ENCODE measurements at regions not wholly inside any gene's neighbourhood (a gene's known extent, or its start where the extent isn't known, plus 50 kb on each side); places are given as distances from the start of the nearest gene placed in this dataset.

DNA sequence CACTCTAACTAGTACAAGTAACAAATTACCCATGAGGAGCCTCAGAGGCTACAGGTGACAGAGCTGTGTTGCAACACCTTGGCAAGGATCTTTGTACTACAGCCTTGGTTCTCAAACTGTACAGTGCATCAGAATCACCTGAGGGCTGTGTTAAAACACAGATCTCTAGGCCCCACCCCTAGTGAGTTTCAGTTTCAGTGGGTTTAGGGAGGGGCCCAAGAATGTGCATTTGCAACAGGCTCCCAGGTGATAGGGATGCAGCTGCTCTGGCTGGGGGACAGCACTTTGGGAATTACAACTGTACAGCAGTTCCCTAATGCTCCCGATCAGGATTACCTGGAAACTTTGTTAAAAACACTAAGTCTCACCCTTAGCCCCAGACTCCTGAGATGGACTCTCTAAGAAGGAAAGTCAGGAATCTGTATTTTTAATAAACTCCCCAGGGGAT is 66.1 kb upstream of the NR2F2 start:
- peak overlapping the region in 2 of 3 experiments; percentile 28 to 61; a peak in 4 of 6 replicates for H3K4me3 ChIP-seq (replicated peaks in 1 of 3; ENCODE audit: insufficient read depth in 1 of 3, low read depth in 2 of 3, low read length in 3 of 3)
- ChIA-PET POLR2A (interaction anchor here (1.0 to 2.2 kb wide), 5 partner anchors 63 to 81 kb away, joined by 4 to 13 read pairs (median 5); partner anchors contain the start of gene NR2F2), CTCF (ENCODE audit: low intra/inter-chr PET ratio, low total read pairs) (no interaction called here)
- H3K27ac ChIP-seq (ENCODE audit: extremely low read length, insufficient read depth, low read length): peak overlapping the region; percentile 87
- intact Hi-C loops (cut with micrococcal nuclease; ENCODE audit: unreplicated experiment) (loop anchor here (1.0 to 5.0 kb wide), 3 partner anchors 37 to 93 kb away; no protein-coding TSS in a partner anchor), in situ Hi-C loops (cut with HindIII; ENCODE audit: extremely low pct_ligation_motif_present, low pct_unique_long_range_greater_than_20kb) (loop anchor here (5.0 kb wide), 2 partner anchors 63 to 92 kb away; no protein-coding TSS in a partner anchor)
- ATAC-seq (peak; percentile 66), DNase-seq (ENCODE audit: low spot score) (peak; percentile 65), FAIRE-seq (peak; percentile 57)
- H3K4me1 ChIP-seq (ENCODE audit: insufficient read depth, low read length): peaks cover 83% of the 10 kb centered on the region
- H3K4me2 ChIP-seq (ENCODE audit: low read depth, low read length): peak overlapping the region; percentile 71
- no peaks in the 10 kb centered on the region for H3K36me3 ChIP-seq (replicated peaks in 1 of 2; ENCODE audit: control insufficient read depth in 1 of 2, insufficient read depth in 2 of 2, low read length in 2 of 2)
- no peaks in the 10 kb centered on the region for H3K27me3 ChIP-seq (ENCODE audit: control insufficient read depth in 1 of 2, insufficient read depth in 2 of 2, low read length in 2 of 2)
- no peaks in the 10 kb centered on the region for H4K20me1 ChIP-seq (ENCODE audit: insufficient read depth, low read length)
- no peaks in the 10 kb centered on the region for H3K79me2 ChIP-seq (ENCODE audit: insufficient read depth, low read length)
- no peak overlapping the region for H2AFZ ChIP-seq (ENCODE audit: low read length)
- H3K9ac ChIP-seq (ENCODE audit: insufficient read depth, low read depth, low read length): peak overlapping the region; percentile 54
- no TSS peak for BruUV-seq (replicated peaks)
- H3K9me3 ChIP-seq (ENCODE audit: low read length): no peaks in the 10 kb centered on the region
- 30% methylated on average over 1 of the region's 1 CpG for WGBS (ENCODE audit: low lambda C conversion rate)
- no peak for TF ChIP-seq ZMAT3 (CRISPR knock-in tag; conservative IDR thresholded peaks at IDR 0.05)
- TF ChIP-seq JARID2 (CRISPR knock-in tag; IDR thresholded peaks at IDR 0.05; ENCODE audit: insufficient replicate concordance): no peak
- TF ChIP-seq, protein P1, sequence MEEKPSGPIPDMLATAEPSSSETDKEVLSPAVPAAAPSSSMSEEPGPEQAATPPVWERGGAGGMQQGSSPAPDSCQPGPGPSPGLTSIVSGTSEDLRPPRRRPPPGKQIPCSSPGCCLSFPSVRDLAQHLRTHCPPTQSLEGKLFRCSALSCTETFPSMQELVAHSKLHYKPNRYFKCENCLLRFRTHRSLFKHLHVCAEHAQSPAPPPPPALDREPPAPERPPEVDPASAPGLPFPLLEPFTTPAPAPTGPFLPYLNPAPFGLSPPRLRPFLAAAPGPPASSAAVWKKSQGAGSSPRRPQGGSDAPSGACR (CRISPR knock-in tag; IDR thresholded peaks at IDR 0.05): no peak
- no peak for TF ChIP-seq CREB1 (IDR thresholded peaks at IDR 0.05)
- TF ChIP-seq CREB1 (CRISPR knock-in tag; IDR thresholded peaks at IDR 0.05): 0 out of 2 replicates have a peak, but pooled peaks have one; percentile 36
- TF ChIP-seq MTF1 (CRISPR knock-in tag; IDR thresholded peaks at IDR 0.05): no peak
- peak in 1 of 2 experiments; percentile 52; a peak in 1 of 4 replicates for TF ChIP-seq EP300 (IDR thresholded peaks at IDR 0.05; ENCODE audit: low read depth in 2 of 2, low read length in 2 of 2)
- 0 out of 2 replicates have a peak, but pooled peaks have one; percentile 20 for TF ChIP-seq EP300 (CRISPR knock-in tag; IDR thresholded peaks at IDR 0.05; ENCODE audit: borderline replicate concordance)
- TF ChIP-seq ZNF567 (CRISPR knock-in tag; IDR thresholded peaks at IDR 0.05; ENCODE audit: borderline replicate concordance): no peak
- TF ChIP-seq MTF2 (CRISPR knock-in tag; IDR thresholded peaks at IDR 0.05; ENCODE audit: borderline replicate concordance): no peak
- TF ChIP-seq ZBTB3 (CRISPR knock-in tag; IDR thresholded peaks at IDR 0.05; ENCODE audit: borderline replicate concordance, low read depth): no peak
- TF ChIP-seq ZNF382 (CRISPR knock-in tag; IDR thresholded peaks at IDR 0.05; ENCODE audit: borderline replicate concordance): no peak
- TF ChIP-seq, protein P2, sequence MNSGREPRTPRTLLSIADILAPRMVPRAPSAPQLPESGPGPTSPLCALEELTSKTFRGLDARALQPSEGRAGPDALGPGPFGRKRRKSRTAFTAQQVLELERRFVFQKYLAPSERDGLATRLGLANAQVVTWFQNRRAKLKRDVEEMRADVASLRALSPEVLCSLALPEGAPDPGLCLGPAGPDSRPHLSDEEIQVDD (CRISPR knock-in tag; IDR thresholded peaks at IDR 0.05; ENCODE audit: borderline replicate concordance): no peak
- no peak for TF ChIP-seq EEA1 (CRISPR knock-in tag; IDR thresholded peaks at IDR 0.05; ENCODE audit: borderline replicate concordance)
- TF ChIP-seq GPN1 (CRISPR knock-in tag; IDR thresholded peaks at IDR 0.05; ENCODE audit: borderline replicate concordance): no peak
- no peak for TF ChIP-seq ATAD3A (CRISPR knock-in tag; IDR thresholded peaks at IDR 0.05)
- no peak for TF ChIP-seq ZNF768 (CRISPR knock-in tag; IDR thresholded peaks at IDR 0.05)
- TF ChIP-seq MED1 (CRISPR knock-in tag; IDR thresholded peaks at IDR 0.05): peak; percentile 31; the same call in 1 of the 2 replicates
- TF ChIP-seq HNF4A (CRISPR knock-in tag; IDR thresholded peaks at IDR 0.05): peak; percentile 81
- TF ChIP-seq, protein P3, sequence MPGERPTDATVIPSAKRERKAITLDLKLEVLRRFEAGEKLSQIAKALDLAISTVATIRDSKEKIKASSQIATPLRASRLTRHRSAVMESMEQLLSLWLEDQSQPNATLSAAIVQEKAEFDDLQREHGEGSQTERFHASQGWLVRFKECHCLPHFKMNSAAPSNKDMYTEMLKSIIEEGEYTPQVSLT (CRISPR knock-in tag; IDR thresholded peaks at IDR 0.05; ENCODE audit: borderline replicate concordance, low read depth): no peak
- peak; percentile 88 for TF ChIP-seq CEBPB (IDR thresholded peaks at IDR 0.05; ENCODE audit: borderline replicate concordance, low read depth, low read length)
- TF ChIP-seq, protein P4, sequence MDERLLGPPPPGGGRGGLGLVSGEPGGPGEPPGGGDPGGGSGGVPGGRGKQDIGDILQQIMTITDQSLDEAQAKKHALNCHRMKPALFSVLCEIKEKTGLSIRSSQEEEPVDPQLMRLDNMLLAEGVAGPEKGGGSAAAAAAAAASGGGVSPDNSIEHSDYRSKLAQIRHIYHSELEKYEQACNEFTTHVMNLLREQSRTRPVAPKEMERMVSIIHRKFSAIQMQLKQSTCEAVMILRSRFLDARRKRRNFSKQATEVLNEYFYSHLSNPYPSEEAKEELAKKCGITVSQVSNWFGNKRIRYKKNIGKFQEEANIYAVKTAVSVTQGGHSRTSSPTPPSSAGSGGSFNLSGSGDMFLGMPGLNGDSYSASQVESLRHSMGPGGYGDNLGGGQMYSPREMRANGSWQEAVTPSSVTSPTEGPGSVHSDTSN (CRISPR knock-in tag; IDR thresholded peaks at IDR 0.05): no peak
- TF ChIP-seq ZNF547 (CRISPR knock-in tag; IDR thresholded peaks at IDR 0.05): no peak
- TF ChIP-seq SMAD1 (CRISPR knock-in tag; IDR thresholded peaks at IDR 0.05; ENCODE audit: borderline replicate concordance, low read depth): no peak
- TF ChIP-seq SYNCRIP (IDR thresholded peaks at IDR 0.05; ENCODE audit: insufficient read depth, low read depth, low read length): no peak
